Right lobe of liver (tissue), 6 donors: ENCODE measurements at regions not wholly inside any gene's neighbourhood (a gene's known extent, or its start where the extent isn't known, plus 50 kb on each side); places are given as distances from the start of the nearest gene placed in this dataset.

ENCODE experiments used
- ATAC-seq, 4 donors: fragments of 200-7000 bp; cut with Tn5 transposase; one replicate each; pipeline ENCODE4 v1.9.1; 2020; ENCODE audit warnings: mild to moderate bottlenecking in 4 of 4, moderate library complexity in 4 of 4
- DNase-seq, 3 donors: peaks; one replicate each; pipeline ENCODE4 v3.0.0-alpha.2; 2020
- H3K27ac ChIP-seq, 3 donors: fragments of 200-600 bp; one replicate each; pipeline ENCODE4 v1.8.0; 2022
- H3K27me3 ChIP-seq, 2 donors: fragments of 200-600 bp; one replicate each; pipeline ENCODE4 v1.8.0; 2022
- H3K36me3 ChIP-seq, 4 donors: fragments of 200-600 bp; sonication (generic) in 1 of 4; one replicate each; pipeline versions ENCODE4 v1.5.1 to v1.8.0; 2017 to 2022; ENCODE audit warnings: control low read depth in 1 of 4
- H3K4me1 ChIP-seq, 4 donors: fragments of 200-600 bp; sonication (generic) in 1 of 4; one replicate each; pipeline versions ENCODE4 v1.5.1 to v1.8.0; 2017 to 2022; ENCODE audit warnings: control low read depth in 1 of 4
- H3K4me3 ChIP-seq, 3 donors: fragments of 200-600 bp; one replicate each; pipeline ENCODE4 v1.8.0; 2022
- H3K9me3 ChIP-seq, 4 donors: fragments of 200-600 bp; sonication (generic) in 1 of 4; one replicate each; pipeline versions ENCODE4 v1.5.1 to v1.8.0; 2017 to 2022; ENCODE audit warnings: control low read depth in 1 of 4
- POLR2A ChIP-seq: fragments of 450-650 bp; IDR thresholded peaks from one replicate; pipeline ENCODE4 v1.6.1; 2017; ENCODE audit warnings: antibody characterized with exemption, mild to moderate bottlenecking
- WGBS: methylation state at CpG from one replicate; pipeline ENCODE4 v1.1.6; 2018; ENCODE audit warnings: low coverage, low lambda C conversion rate; ENCODE audit not compliant: insufficient coverage; ENCODE audit errors: missing lambda C conversion rate; 5-methylcytosine and 5-hydroxymethylcytosine counted together
- intact Hi-C, 2 donors: fragments of 100-400 bp; cut with DNase I; formaldehyde crosslinking; loops; one replicate each; pipeline versions ENCODE4 v1.11.2 to v1.14.1; 2022
- TF ChIP-seq, protein P1 (sequence below), 4 donors: fragments of 200-600 bp in 3 of 4; fragments of 450-650 bp in 1 of 4; IDR thresholded peaks; one replicate each; pipeline versions ENCODE4 v1.5.1 to v1.8.0; 2016 to 2022; ENCODE audit warnings: antibody characterized with exemption in 4 of 4, mild to moderate bottlenecking in 2 of 4
- donor health status: DM: no; HTN: yes; CAD: no.
- donor health status: DM: no; HTN: no; CAD: no.
- donor health status: DM: no; HTN: no; CAD: no.
- donor health status: DM: no; HTN: yes; CAD: no.
- donor health status: DM: no; HTN: yes; CAD: no.

DNA sequence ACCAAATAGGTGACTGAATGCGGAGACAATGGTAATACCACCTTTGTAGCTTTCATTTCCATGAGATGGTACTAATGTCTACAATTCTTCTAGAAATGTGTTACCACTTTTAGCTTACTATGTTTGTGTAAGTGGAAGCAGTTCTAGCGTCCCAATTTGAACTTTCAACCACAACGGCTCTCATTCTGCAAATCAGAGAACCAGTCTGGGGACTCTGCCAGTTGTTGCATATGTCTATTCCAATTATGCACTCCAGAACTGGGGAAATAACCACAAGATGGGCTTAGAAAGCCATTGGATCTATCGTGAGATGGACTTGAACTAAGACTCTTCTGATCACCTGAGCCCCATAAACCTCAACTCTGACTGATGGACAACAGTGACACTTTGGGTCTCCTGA lies 862.3 kb downstream of the SLITRK1 start:
- Histone ChIP-seq H3K36me3 (no peaks in the 10 kb centered on the region), H3K27ac (no peak overlapping the region), H3K4me1 (no peaks in the 10 kb centered on the region), H3K4me3 (no peak overlapping the region), H3K27me3 (no peaks in the 10 kb centered on the region), H3K9me3 (no peaks in the 10 kb centered on the region)
- DNase-seq (no peak), ATAC-seq (no peak)
- WGBS: 35% methylated on average over 4 of the region's 4 CpGs
- TF ChIP-seq, protein P1, sequence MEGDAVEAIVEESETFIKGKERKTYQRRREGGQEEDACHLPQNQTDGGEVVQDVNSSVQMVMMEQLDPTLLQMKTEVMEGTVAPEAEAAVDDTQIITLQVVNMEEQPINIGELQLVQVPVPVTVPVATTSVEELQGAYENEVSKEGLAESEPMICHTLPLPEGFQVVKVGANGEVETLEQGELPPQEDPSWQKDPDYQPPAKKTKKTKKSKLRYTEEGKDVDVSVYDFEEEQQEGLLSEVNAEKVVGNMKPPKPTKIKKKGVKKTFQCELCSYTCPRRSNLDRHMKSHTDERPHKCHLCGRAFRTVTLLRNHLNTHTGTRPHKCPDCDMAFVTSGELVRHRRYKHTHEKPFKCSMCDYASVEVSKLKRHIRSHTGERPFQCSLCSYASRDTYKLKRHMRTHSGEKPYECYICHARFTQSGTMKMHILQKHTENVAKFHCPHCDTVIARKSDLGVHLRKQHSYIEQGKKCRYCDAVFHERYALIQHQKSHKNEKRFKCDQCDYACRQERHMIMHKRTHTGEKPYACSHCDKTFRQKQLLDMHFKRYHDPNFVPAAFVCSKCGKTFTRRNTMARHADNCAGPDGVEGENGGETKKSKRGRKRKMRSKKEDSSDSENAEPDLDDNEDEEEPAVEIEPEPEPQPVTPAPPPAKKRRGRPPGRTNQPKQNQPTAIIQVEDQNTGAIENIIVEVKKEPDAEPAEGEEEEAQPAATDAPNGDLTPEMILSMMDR (IDR thresholded peaks at IDR 0.05): no peak
- TF ChIP-seq POLR2A: no peak
- intact Hi-C loops: no loop called here

DNA sequence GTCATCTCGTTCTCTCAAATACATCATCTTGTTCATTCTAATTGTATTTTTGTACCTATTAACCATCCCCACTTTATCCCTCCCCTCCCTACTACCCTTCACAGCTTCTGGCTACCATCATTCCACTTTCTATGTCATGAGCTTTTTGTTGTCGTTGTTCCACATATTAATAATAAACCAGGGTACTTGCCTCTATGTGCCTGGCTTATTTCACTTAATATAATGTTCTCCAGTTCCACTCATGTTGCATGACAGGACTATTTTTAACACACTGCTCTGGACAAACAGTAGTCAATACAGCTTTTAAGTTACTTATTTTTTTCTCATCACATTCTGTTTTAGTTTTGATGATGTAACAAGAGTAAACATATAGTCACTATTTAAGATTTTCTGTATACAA lies 872.3 kb downstream of the SLITRK1 start:
- H3K4me1 ChIP-seq: no peaks in the 10 kb centered on the region
- DNase-seq (no peak), ATAC-seq (no peak)
- H3K36me3 ChIP-seq: no peaks in the 10 kb centered on the region
- no peaks in the 10 kb centered on the region for H3K9me3 ChIP-seq
- H3K27ac ChIP-seq: no peak overlapping the region
- H3K4me3 ChIP-seq: no peak overlapping the region
- no peaks in the 10 kb centered on the region for H3K27me3 ChIP-seq
- TF ChIP-seq, protein P1 (IDR thresholded peaks at IDR 0.05): no peak
- 40% methylated on average over 2 of the region's 2 CpGs for WGBS
- intact Hi-C loops: no loop called here

DNA sequence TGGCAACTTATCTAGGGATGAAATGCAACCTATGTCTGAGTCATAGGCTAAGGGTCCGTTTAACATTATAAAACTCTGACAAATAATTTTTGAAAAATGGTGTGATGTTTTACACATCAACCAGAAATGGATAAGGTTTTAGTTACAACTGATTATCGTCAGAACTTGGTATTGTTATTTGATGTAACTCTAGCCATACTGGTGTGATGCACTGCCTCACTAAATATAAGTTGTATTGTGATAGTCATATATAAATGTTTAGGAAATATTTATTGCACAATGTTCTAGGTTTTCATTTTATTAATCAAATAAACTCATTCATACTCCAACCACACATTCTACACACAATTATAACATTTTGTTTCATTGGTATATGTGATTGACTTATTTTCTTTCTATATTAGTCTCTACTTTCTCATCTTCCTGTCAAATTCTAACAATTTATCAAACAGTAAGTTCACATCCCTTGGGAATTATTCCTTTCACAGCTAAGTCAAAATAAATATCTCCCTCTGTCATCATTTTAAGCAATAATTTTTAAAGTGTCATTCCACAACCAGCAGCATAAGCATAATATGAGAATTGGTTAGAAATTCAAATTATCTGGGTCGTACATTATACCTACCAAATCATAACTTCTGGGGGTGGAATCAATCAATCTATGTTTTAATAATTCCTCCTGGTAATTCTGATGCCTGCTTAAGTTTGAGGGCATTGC lies 873.9 kb downstream of the SLITRK1 start:
- TF ChIP-seq POLR2A: no peak
- TF ChIP-seq, protein P1 (IDR thresholded peaks at IDR 0.05): no peak
- Histone ChIP-seq H3K27me3 (no peaks in the 10 kb centered on the region), H3K9me3 (no peaks in the 10 kb centered on the region), H3K4me1 (no peaks in the 10 kb centered on the region), H3K27ac (no peak overlapping the region), H3K36me3 (no peaks in the 10 kb centered on the region), H3K4me3 (no peak overlapping the region)
- DNase-seq (no peak), ATAC-seq (no peak)
- WGBS: 36% methylated on average over 3 of the region's 3 CpGs
- intact Hi-C loops: no loop called here

DNA sequence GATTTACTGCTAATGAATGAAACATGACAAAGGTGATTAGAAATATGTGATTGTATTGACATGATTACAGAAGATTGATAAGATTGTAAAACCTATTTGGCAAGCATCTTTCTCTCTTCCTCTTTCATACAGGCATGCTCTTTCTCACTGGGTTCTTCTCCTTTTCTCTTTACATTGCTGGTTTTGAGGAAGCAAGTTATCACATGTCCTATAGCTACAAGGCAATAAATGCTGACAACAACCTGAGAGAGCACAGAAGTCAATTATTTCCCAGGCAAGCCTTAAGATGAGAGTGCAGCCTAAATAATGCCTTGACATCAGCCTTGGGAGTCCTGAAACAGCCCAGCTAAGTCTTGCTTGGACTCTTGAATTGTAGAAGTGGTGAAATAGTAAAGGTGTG lies 875.0 kb downstream of the SLITRK1 start:
- Histone ChIP-seq H3K27ac (no peak overlapping the region), H3K4me1 (no peaks in the 10 kb centered on the region), H3K9me3 (no peaks in the 10 kb centered on the region), H3K36me3 (no peaks in the 10 kb centered on the region), H3K27me3 (no peaks in the 10 kb centered on the region), H3K4me3 (no peak overlapping the region)
- intact Hi-C loops: no loop called here
- ATAC-seq (no peak), DNase-seq (no peak)
- TF ChIP-seq POLR2A: no peak
- TF ChIP-seq, protein P1 (IDR thresholded peaks at IDR 0.05): no peak

DNA sequence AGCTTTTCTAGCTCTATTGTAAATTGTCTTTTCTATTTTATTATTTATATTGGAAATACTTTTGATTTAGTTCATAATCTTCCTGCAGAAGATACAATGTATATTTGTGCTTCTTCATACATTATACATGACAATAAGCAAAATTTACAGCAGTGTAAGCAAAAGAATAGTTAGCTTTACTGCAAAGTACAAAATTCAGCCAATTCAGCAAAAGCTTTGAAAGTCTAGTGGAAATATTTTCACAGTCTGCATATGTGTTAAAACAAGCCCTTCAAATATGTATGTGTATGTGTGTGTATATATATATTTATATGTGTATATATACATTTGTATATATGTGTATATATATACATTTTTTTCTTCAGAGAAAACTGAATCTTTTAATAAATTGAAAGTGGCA lies 879.1 kb downstream of the SLITRK1 start:
- ATAC-seq (no peak), DNase-seq (no peak)
- no peaks in the 10 kb centered on the region for H3K4me1 ChIP-seq
- no peak for TF ChIP-seq POLR2A
- TF ChIP-seq, protein P1 (IDR thresholded peaks at IDR 0.05): no peak
- H3K4me3 ChIP-seq: no peak overlapping the region
- no peaks in the 10 kb centered on the region for H3K27me3 ChIP-seq
- H3K27ac ChIP-seq: no peak overlapping the region
- H3K36me3 ChIP-seq: no peaks in the 10 kb centered on the region
- intact Hi-C loops: no loop called here
- H3K9me3 ChIP-seq: no peaks in the 10 kb centered on the region
